ENCODE measurements at regions not wholly inside any gene's neighbourhood (a gene's known extent, or its start where the extent isn't known, plus 50 kb on each side); places are given as distances from the start of the nearest gene placed in this dataset.

GRCh38 chr7:418636-419280 lies 100.9 kb downstream of the PDGFA start:
- no peak overlapping the region for H3K27ac ChIP-seq (replicated peaks)
- no peak for TF ChIP-seq CTCF (IDR thresholded peaks at IDR 0.05; ENCODE audit: borderline replicate concordance)
- DNase-seq = peak; percentile 12
- H3K36me3 ChIP-seq = no peaks in the 10 kb centered on the region
- peaks cover 31% of the 10 kb centered on the region for H3K27me3 ChIP-seq (ENCODE audit: low read depth)
- no peak overlapping the region for H3K4me3 ChIP-seq
- peaks cover 21% of the 10 kb centered on the region for H3K9me3 ChIP-seq (replicated peaks)
- H3K4me1 ChIP-seq = no peaks in the 10 kb centered on the region
- intact Hi-C loops (cut with micrococcal nuclease) = no loop called here

GRCh38 chr7:420142-421093 lies 99.2 kb downstream of the PDGFA start:
- no peak for TF ChIP-seq CTCF (IDR thresholded peaks at IDR 0.05; ENCODE audit: borderline replicate concordance)
- H3K9me3 ChIP-seq (replicated peaks) = peaks cover 21% of the 10 kb centered on the region
- intact Hi-C loops (cut with micrococcal nuclease) = no loop called here
- peak; percentile 4 for DNase-seq
- no peaks in the 10 kb centered on the region for H3K36me3 ChIP-seq
- H3K4me1 ChIP-seq = peaks cover 10% of the 10 kb centered on the region
- peaks cover 47% of the 10 kb centered on the region for H3K27me3 ChIP-seq (ENCODE audit: low read depth)
- H3K27ac ChIP-seq (replicated peaks) = no peak overlapping the region
- H3K4me3 ChIP-seq = no peak overlapping the region

GRCh38 chr7:421136-421991 lies 98.3 kb downstream of the PDGFA start:
- Histone ChIP-seq H3K4me1 (peaks cover 14% of the 10 kb centered on the region), H3K27me3 (ENCODE audit: low read depth) (peaks cover 47% of the 10 kb centered on the region), H3K27ac (replicated peaks) (no peak overlapping the region), H3K9me3 (replicated peaks) (peaks cover 21% of the 10 kb centered on the region), H3K4me3 (no peak overlapping the region), H3K36me3 (no peaks in the 10 kb centered on the region)
- TF ChIP-seq CTCF (IDR thresholded peaks at IDR 0.05; ENCODE audit: borderline replicate concordance) = no peak
- peak; percentile 8 for DNase-seq
- intact Hi-C loops (cut with micrococcal nuclease) = no loop called here

- Histone ChIP-seq H3K4me1 (peaks cover 14% of the 10 kb centered on the region), H3K36me3 (no peaks in the 10 kb centered on the region), H3K27ac (replicated peaks) (no peak overlapping the region), H3K27me3 (ENCODE audit: low read depth) (peaks cover 47% of the 10 kb centered on the region), H3K9me3 (replicated peaks) (peaks cover 16% of the 10 kb centered on the region), H3K4me3 (no peak overlapping the region)
- TF ChIP-seq CTCF (IDR thresholded peaks at IDR 0.05; ENCODE audit: borderline replicate concordance) = no peak
- DNase-seq = no peak
- intact Hi-C loops (cut with micrococcal nuclease) = no loop called here
These were observed 97.3 kb downstream of the PDGFA start for GRCh38 chr7:422191-422885.

GRCh38 chr7:422886-423225 lies 96.8 kb downstream of the PDGFA start:
- H3K27ac ChIP-seq (replicated peaks) = no peak overlapping the region

More at GRCh38 chr7:422886-423225, 96.8 kb downstream of the PDGFA start:
- Histone ChIP-seq H3K36me3 (no peaks in the 10 kb centered on the region), H3K4me1 (peaks cover 14% of the 10 kb centered on the region), H3K27me3 (ENCODE audit: low read depth) (peaks cover 47% of the 10 kb centered on the region), H3K4me3 (no peak overlapping the region), H3K9me3 (replicated peaks) (peaks cover 11% of the 10 kb centered on the region)
- DNase-seq = no peak
- no peak for TF ChIP-seq CTCF (IDR thresholded peaks at IDR 0.05; ENCODE audit: borderline replicate concordance)
- intact Hi-C loops (cut with micrococcal nuclease) = no loop called here
